HEK293 (cell line): ENCODE measurements at regions not wholly inside any gene's neighbourhood (a gene's known extent, or its start where the extent isn't known, plus 50 kb on each side); places are given as distances from the start of the nearest gene placed in this dataset.

ENCODE experiments used
- IKZF3 ChIP-seq: fragments of 450-650 bp; IDR thresholded peaks from 2 replicates; pipeline ENCODE4 v1.5.0; 2018; ENCODE audit warnings: missing biosample characterization, mild to moderate bottlenecking, missing genetic modification characterization, moderate library complexity
- PRDM6 ChIP-seq: fragments of 450-650 bp; formaldehyde crosslinking; IDR thresholded peaks from 2 replicates; pipeline ENCODE4 v1.5.1; 2017; ENCODE audit warnings: missing biosample characterization, missing genetic modification characterization
- REST ChIP-seq: fragments of 450-650 bp; formaldehyde crosslinking; IDR thresholded peaks from 2 replicates; pipeline ENCODE4 v1.5.1; 2016; ENCODE audit warnings: missing biosample characterization, missing genetic modification characterization
- ZBTB48 ChIP-seq: fragments of 450-650 bp; formaldehyde crosslinking; IDR thresholded peaks from 2 replicates; pipeline ENCODE4 v1.5.1; 2016; ENCODE audit warnings: missing biosample characterization, missing genetic modification characterization
- ZNF132 ChIP-seq: fragments of 450-650 bp; formaldehyde crosslinking; IDR thresholded peaks from 2 replicates; pipeline ENCODE4 v1.5.1; 2017; ENCODE audit warnings: missing biosample characterization, missing genetic modification characterization, borderline replicate concordance
- ZNF174 ChIP-seq: fragments of 450-650 bp; formaldehyde crosslinking; IDR thresholded peaks from 2 replicates; pipeline ENCODE4 v1.5.0; 2017; ENCODE audit warnings: missing biosample characterization, mild to moderate bottlenecking, missing genetic modification characterization
- ZNF211 ChIP-seq: fragments of 450-650 bp; formaldehyde crosslinking; IDR thresholded peaks from 2 replicates; pipeline ENCODE4 v1.5.1; 2016; ENCODE audit warnings: low read depth, missing biosample characterization, missing genetic modification characterization
- ZNF513 ChIP-seq: fragments of 450-650 bp; IDR thresholded peaks from 2 replicates; pipeline ENCODE4 v1.5.1; 2018; ENCODE audit warnings: missing biosample characterization, missing genetic modification characterization
- ZSCAN18 ChIP-seq: fragments of 450-650 bp; formaldehyde crosslinking; IDR thresholded peaks from 2 replicates; pipeline ENCODE4 v1.5.1; 2016; ENCODE audit warnings: missing biosample characterization, missing genetic modification characterization

GRCh38 chr5:163877865-163878264, 372.4 kb downstream of the MAT2B start:
- TF ChIP-seq ZNF513 (tag by site-specific recombination) (no peak), REST (tag by site-specific recombination) (no peak), ZNF132 (tag by site-specific recombination) (no peak), ZNF211 (tag by site-specific recombination) (no peak), IKZF3 (tag by site-specific recombination) (no peak), PRDM6 (tag by site-specific recombination) (no peak), ZSCAN18 (tag by site-specific recombination) (no peak), ZBTB48 (no peak), ZNF174 (tag by site-specific recombination) (no peak)
